SK-N-SH (cell line): ENCODE measurements at regions not wholly inside any gene's neighbourhood (a gene's known extent, or its start where the extent isn't known, plus 50 kb on each side); places are given as distances from the start of the nearest gene placed in this dataset.

Source experiments
- CTCF ChIA-PET: fragments of 300-600, 350-600 bp; formaldehyde crosslinking; extraction: SDS; loops from one replicate; lab custom pipeline; 2021; lab: Yijun Ruan, JAX
- POLR2A ChIA-PET: fragments of 350-600 bp; sonication (Branson Sonifier 250); formaldehyde crosslinking; extraction: SDS; loops from one replicate; lab custom pipeline; 2020; ENCODE audit warnings: antibody characterized with exemption, inconsistent platforms; lab: Yijun Ruan, JAX
- DNase-seq: peaks from one replicate; pipeline ENCODE4 v3.0.0; 2012
- H2AFZ ChIP-seq: fragments of 200-600 bp; sonication (generic); 2 replicates; pipeline ENCODE4 v1.8.1; 2016; ENCODE audit warnings: antibody characterized with exemption, mild to moderate bottlenecking, low read depth
- H3F3A ChIP-seq: fragments of 200-600 bp; sonication (generic); replicated peaks from 2 replicates; pipeline ENCODE3; 2016; ENCODE audit warnings: antibody characterized with exemption, mild to moderate bottlenecking; ENCODE audit not compliant: insufficient read depth
- H3K27ac ChIP-seq, 2 experiments: fragments of 200-500 bp in 1 of 2; fragments of 200-600 bp in 1 of 2; sonication (Bioruptor generic) in 1 of 2; sonication (generic), shearing (Covaris generic) in 1 of 2; 2 replicates each; pipeline versions ENCODE4 v1.5.1 to v1.6.1; 2014 to 2016; ENCODE audit warnings: low read depth in 2 of 2, inconsistent platforms in 1 of 2, low read length in 1 of 2, mild to moderate bottlenecking in 1 of 2, mixed read lengths in 1 of 2
- H3K27me3 ChIP-seq: fragments of 200-600 bp; sonication (generic), shearing (Covaris generic); 2 replicates; pipeline ENCODE4 v1.6.1; 2016; ENCODE audit warnings: mixed run types; ENCODE audit not compliant: insufficient read depth
- H3K36me3 ChIP-seq, 2 experiments: fragments of 200-500 bp in 1 of 2; fragments of 200-600 bp in 1 of 2; sonication (Bioruptor generic) in 1 of 2; sonication (generic) in 1 of 2; replicated peaks in 1 of 2; 2 replicates each; pipeline versions ENCODE3 to v1.5.1; 2014 to 2016; ENCODE audit warnings: low read length in 1 of 2, mild to moderate bottlenecking in 1 of 2; ENCODE audit not compliant: insufficient read depth in 2 of 2, control insufficient read depth in 1 of 2
- H3K4me1 ChIP-seq, 2 experiments: fragments of 200-500 bp in 1 of 2; fragments of 200-600 bp in 1 of 2; sonication (Bioruptor generic) in 1 of 2; sonication (generic), shearing (Covaris generic) in 1 of 2; 2 replicates each; pipeline versions ENCODE4 v1.5.1 to v1.6.1; 2014 to 2016; ENCODE audit warnings: low read depth in 1 of 2, low read length in 1 of 2, mixed run types in 1 of 2; ENCODE audit not compliant: insufficient read depth in 2 of 2, control insufficient read depth in 1 of 2
- H3K4me2 ChIP-seq: fragments of 200-600 bp; sonication (generic), shearing (Covaris generic); 2 replicates; pipeline ENCODE4 v1.6.1; 2017; ENCODE audit warnings: mixed run types
- H3K4me3 ChIP-seq, 2 experiments: fragments of 200-500 bp in 1 of 2; fragments of 200-600 bp in 1 of 2; sonication (Bioruptor generic) in 1 of 2; sonication (generic), shearing (Covaris generic) in 1 of 2; 2 replicates each; pipeline versions ENCODE4 v1.5.1 to v1.8.1; 2014 to 2016; ENCODE audit warnings: low read depth in 2 of 2, inconsistent platforms in 1 of 2, low read length in 1 of 2, mild to moderate bottlenecking in 1 of 2, mixed read lengths in 1 of 2, moderate library complexity in 1 of 2
- H3K79me2 ChIP-seq: fragments of 200-600 bp; sonication (generic); 2 replicates; pipeline ENCODE4 v1.8.1; 2017; ENCODE audit warnings: mild to moderate bottlenecking; ENCODE audit not compliant: insufficient read depth
- H3K9ac ChIP-seq: fragments of 200-600 bp; sonication (generic); 2 replicates; pipeline ENCODE4 v1.6.1; 2017; ENCODE audit warnings: mixed run types
- H3K9me2 ChIP-seq: fragments of 200-600 bp; sonication (generic); 2 replicates; pipeline ENCODE4 v1.6.1; 2017; ENCODE audit warnings: mixed run types
- H3K9me3 ChIP-seq: fragments of 200-600 bp; sonication (generic); 2 replicates; pipeline ENCODE4 v1.6.1; 2017; ENCODE audit warnings: mixed run types, mild to moderate bottlenecking, moderate library complexity
- H4K20me1 ChIP-seq: fragments of 200-600 bp; sonication (generic); 2 replicates; pipeline ENCODE4 v1.6.1; 2017; ENCODE audit warnings: mild to moderate bottlenecking, mixed run types; ENCODE audit not compliant: insufficient read depth
- ELF1 ChIP-seq: IDR thresholded peaks from 2 replicates; pipeline ENCODE4 v1.4.0; 2012
- EP300 ChIP-seq, 2 experiments: IDR thresholded peaks; 2 replicates each; pipeline versions ENCODE4 v1.4.0 to v1.6.1; 2012; ENCODE audit warnings: borderline replicate concordance in 1 of 2, low read depth in 1 of 2, low read length in 1 of 2
- FOXM1 ChIP-seq: IDR thresholded peaks from 2 replicates; pipeline ENCODE4 v1.4.0; 2012; ENCODE audit warnings: low read depth, mild to moderate bottlenecking
- GATA2 ChIP-seq: sonication (generic); formaldehyde crosslinking; IDR thresholded peaks from 2 replicates; pipeline ENCODE4 v1.5.0; 2020; ENCODE audit warnings: mild to moderate bottlenecking, missing genetic modification reagents
- MEF2A ChIP-seq: IDR thresholded peaks from 2 replicates; pipeline ENCODE4 v1.4.0; 2012; ENCODE audit warnings: low read depth, borderline replicate concordance
- MXI1 ChIP-seq: IDR thresholded peaks from 2 replicates; pipeline ENCODE4 v1.6.1; 2012; ENCODE audit warnings: mild to moderate bottlenecking, low read depth, low read length, improper control_type of control experiment
- NFIC ChIP-seq: IDR thresholded peaks from 2 replicates; pipeline ENCODE4 v1.4.0; 2012; ENCODE audit warnings: borderline replicate concordance
- NRF1 ChIP-seq: IDR thresholded peaks from 2 replicates; pipeline ENCODE4 v1.6.1; 2012; ENCODE audit warnings: low read depth, mild to moderate bottlenecking, low read length
- RCOR1 ChIP-seq: fragments of 150-350 bp; IDR thresholded peaks from 2 replicates; pipeline ENCODE4 v1.6.1; 2017; ENCODE audit warnings: antibody characterized with exemption, low read length
- RXRA ChIP-seq: IDR thresholded peaks from 2 replicates; pipeline ENCODE4 v1.4.0; 2012; ENCODE audit warnings: low read depth, mild to moderate bottlenecking, borderline replicate concordance
- SIN3A ChIP-seq: IDR thresholded peaks from 2 replicates; pipeline ENCODE4 v1.6.1; 2012; ENCODE audit warnings: low read depth, mild to moderate bottlenecking, low read length, moderate library complexity, borderline replicate concordance
- SMC3 ChIP-seq: IDR thresholded peaks from 2 replicates; pipeline ENCODE4 v1.6.1; 2012; ENCODE audit warnings: low read depth, low read length, improper control_type of control experiment
- TAF1 ChIP-seq: IDR thresholded peaks from 2 replicates; pipeline ENCODE4 v1.6.1; 2012; ENCODE audit warnings: low read depth, mild to moderate bottlenecking, low read length, moderate library complexity, borderline replicate concordance
- USF2 ChIP-seq: fragments of 150-350 bp; IDR thresholded peaks from 2 replicates; pipeline ENCODE4 v1.6.1; 2017; ENCODE audit warnings: antibody characterized with exemption, low read length, low read depth, borderline replicate concordance
- YY1 ChIP-seq: IDR thresholded peaks from 2 replicates; pipeline ENCODE4 v1.4.0; 2012; ENCODE audit warnings: low read depth, mild to moderate bottlenecking
- WGBS: methylation state at CpG from one replicate; pipeline ENCODE4 v1.1.6; 2017; ENCODE audit warnings: low lambda C conversion rate; 5-methylcytosine and 5-hydroxymethylcytosine counted together
- TF ChIP-seq, protein P1 (sequence below): fragments of 150-350 bp; IDR thresholded peaks from 2 replicates; pipeline ENCODE4 v1.6.1; 2016; ENCODE audit warnings: mild to moderate bottlenecking, low read depth, low read length
- TF ChIP-seq, protein P2 (sequence below): IDR thresholded peaks from 2 replicates; pipeline ENCODE4; 2012
- TF ChIP-seq, protein P3 (sequence below): IDR thresholded peaks from 2 replicates; pipeline ENCODE4 v1.4.0; 2012; ENCODE audit warnings: low read depth, borderline replicate concordance

DNA sequence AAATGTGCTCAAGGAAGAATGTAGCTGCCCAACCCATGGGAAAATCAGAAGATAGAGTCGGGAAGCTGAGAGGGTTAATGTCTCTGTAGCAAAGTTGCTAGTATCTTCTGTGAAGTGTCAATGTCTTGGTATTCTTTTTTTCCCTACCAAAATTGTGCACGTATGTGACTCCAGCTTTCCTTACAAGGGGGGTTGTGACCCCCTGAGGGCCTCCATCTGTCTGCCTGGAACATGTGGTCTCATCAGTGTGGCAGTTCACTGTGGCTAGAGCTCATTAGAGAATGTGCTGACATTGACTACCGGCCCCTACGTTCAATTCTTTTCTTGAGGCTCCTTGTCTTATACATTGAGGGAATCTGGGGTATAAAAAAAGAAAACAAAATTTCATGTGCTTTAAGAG, 725.2 kb upstream of the CELF2 start (continued):
- TF ChIP-seq ELF1 (no peak), GATA2 (CRISPR knock-in tag) (no peak), MXI1 (no peak), YY1 (no peak), SMC3 (no peak), RCOR1 (no peak), TAF1 (no peak), NRF1 (no peak), EP300 (IDR thresholded peaks at IDR 0.05; ENCODE audit: borderline replicate concordance in 1 of 2, low read depth in 1 of 2, low read length in 1 of 2) (no peak)
- TF ChIP-seq, protein P1, sequence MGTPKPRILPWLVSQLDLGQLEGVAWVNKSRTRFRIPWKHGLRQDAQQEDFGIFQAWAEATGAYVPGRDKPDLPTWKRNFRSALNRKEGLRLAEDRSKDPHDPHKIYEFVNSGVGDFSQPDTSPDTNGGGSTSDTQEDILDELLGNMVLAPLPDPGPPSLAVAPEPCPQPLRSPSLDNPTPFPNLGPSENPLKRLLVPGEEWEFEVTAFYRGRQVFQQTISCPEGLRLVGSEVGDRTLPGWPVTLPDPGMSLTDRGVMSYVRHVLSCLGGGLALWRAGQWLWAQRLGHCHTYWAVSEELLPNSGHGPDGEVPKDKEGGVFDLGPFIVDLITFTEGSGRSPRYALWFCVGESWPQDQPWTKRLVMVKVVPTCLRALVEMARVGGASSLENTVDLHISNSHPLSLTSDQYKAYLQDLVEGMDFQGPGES: no peak
- TF ChIP-seq, protein P2, sequence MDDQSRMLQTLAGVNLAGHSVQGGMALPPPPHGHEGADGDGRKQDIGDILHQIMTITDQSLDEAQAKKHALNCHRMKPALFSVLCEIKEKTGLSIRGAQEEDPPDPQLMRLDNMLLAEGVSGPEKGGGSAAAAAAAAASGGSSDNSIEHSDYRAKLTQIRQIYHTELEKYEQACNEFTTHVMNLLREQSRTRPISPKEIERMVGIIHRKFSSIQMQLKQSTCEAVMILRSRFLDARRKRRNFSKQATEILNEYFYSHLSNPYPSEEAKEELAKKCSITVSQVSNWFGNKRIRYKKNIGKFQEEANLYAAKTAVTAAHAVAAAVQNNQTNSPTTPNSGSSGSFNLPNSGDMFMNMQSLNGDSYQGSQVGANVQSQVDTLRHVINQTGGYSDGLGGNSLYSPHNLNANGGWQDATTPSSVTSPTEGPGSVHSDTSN: no peak

DNA sequence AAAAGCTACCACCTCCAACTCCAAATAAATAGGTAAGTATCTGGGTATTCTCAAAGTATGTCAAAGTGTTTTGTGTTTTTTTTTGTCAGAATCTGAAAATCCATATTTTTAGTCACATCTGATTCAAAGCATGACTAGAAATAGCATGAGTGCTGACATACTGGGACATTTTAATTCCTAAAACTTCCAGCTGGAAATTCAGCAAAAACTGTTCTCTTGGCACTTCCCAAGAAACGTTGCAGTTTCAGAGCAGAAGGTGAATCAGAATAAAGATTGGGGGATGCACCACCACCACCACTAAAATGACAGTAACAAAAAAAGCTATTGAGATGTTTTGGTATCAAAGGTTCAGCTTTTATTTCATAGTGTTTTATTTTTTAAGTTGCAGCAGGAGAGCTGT, 724.6 kb upstream of the CELF2 start:
- TF ChIP-seq, protein P2: no peak
- Histone ChIP-seq H2AFZ (no peak overlapping the region), H3K79me2 (no peaks in the 10 kb centered on the region), H3K9me2 (no peaks in the 10 kb centered on the region), H3K9ac (no peak overlapping the region), H3K27me3 (no peaks in the 10 kb centered on the region), H3K4me2 (no peak overlapping the region), H3F3A (no peaks in the 10 kb centered on the region), H3K36me3 (no peaks in the 10 kb centered on the region), H3K4me1 (no peaks in the 10 kb centered on the region), H3K27ac (no peak overlapping the region), H3K9me3 (no peaks in the 10 kb centered on the region), H3K4me3 (no peak overlapping the region), H4K20me1 (no peaks in the 10 kb centered on the region)
- ChIA-PET CTCF (no interaction called here), POLR2A (no interaction called here)
- 0% methylated on average over 1 of the region's 1 CpG for WGBS
- no peak for DNase-seq

GRCh38 chr10:10293481-10293951, 724.2 kb upstream of the CELF2 start:
- H4K20me1 ChIP-seq: no peaks in the 10 kb centered on the region
- no peaks in the 10 kb centered on the region for H3K27me3 ChIP-seq
- H3F3A ChIP-seq: no peaks in the 10 kb centered on the region
- no peak overlapping the region for H3K4me2 ChIP-seq
- no peaks in the 10 kb centered on the region for H3K9me2 ChIP-seq
- DNase-seq: no peak
- no peaks in the 10 kb centered on the region for H3K9me3 ChIP-seq
- POLR2A ChIA-PET: no interaction called here
- H2AFZ ChIP-seq: no peak overlapping the region
- no peak overlapping the region for H3K9ac ChIP-seq
- H3K4me1 ChIP-seq: no peaks in the 10 kb centered on the region
- no peak overlapping the region for H3K4me3 ChIP-seq
- CTCF ChIA-PET: no interaction called here
- H3K36me3 ChIP-seq: no peaks in the 10 kb centered on the region
- 41% methylated on average over 7 of the region's 7 CpGs for WGBS
- H3K79me2 ChIP-seq: no peaks in the 10 kb centered on the region
- H3K27ac ChIP-seq: no peak overlapping the region
- TF ChIP-seq MEF2A (no peak), RXRA (no peak), YY1 (no peak), NFIC (no peak), ELF1 (no peak), NRF1 (no peak), FOXM1 (no peak), RCOR1 (no peak), GATA2 (CRISPR knock-in tag) (no peak), SIN3A (no peak), USF2 (no peak), MXI1 (no peak)
- TF ChIP-seq, protein P2: no peak
- TF ChIP-seq, protein P3, sequence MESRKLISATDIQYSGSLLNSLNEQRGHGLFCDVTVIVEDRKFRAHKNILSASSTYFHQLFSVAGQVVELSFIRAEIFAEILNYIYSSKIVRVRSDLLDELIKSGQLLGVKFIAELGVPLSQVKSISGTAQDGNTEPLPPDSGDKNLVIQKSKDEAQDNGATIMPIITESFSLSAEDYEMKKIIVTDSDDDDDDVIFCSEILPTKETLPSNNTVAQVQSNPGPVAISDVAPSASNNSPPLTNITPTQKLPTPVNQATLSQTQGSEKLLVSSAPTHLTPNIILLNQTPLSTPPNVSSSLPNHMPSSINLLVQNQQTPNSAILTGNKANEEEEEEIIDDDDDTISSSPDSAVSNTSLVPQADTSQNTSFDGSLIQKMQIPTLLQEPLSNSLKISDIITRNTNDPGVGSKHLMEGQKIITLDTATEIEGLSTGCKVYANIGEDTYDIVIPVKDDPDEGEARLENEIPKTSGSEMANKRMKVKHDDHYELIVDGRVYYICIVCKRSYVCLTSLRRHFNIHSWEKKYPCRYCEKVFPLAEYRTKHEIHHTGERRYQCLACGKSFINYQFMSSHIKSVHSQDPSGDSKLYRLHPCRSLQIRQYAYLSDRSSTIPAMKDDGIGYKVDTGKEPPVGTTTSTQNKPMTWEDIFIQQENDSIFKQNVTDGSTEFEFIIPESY: no peak
